GM18909 (cell line): ENCODE measurements at regions not wholly inside any gene's neighbourhood (a gene's known extent, or its start where the extent isn't known, plus 50 kb on each side); places are given as distances from the start of the nearest gene placed in this dataset.
"Not testable (repeated sequence)": the region's sequence is repeated elsewhere in the genome, so short reads cannot be mapped to it uniquely, and the experiment has no call there.

Source experiments
- ATAC-seq: cut with Tn5 transposase; IDR thresholded peaks from one replicate; pipeline ENCODE4 v1.9.1; 2021; ENCODE audit warnings: mild to moderate bottlenecking; ENCODE audit not compliant: unreplicated experiment, poor library complexity

- ATAC-seq, result not testable (repeated sequence)
Measured at GRCh38 chr15:20022349-20022748, 519.3 kb downstream of the GOLGA6L6 start.

DNA sequence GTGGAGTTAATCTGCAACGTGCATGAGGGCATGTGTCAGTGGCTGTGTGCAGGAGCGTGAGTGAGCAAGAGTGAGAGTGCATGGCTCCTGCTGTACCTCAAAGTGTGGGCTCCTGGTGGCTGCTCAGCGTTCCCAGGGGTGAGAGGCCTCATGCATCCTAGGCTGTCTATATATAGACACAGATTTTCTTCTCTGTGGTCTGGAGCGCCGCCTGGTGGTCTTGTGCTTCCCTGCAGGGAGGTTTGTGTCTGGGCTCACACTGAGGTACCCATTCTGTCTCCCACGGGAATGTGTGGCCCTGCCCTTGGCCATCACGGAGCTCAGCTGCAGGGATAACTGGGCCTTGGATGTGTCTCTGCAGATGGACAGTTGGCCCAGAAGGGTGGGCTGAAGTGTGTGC lies 520.2 kb downstream of the GOLGA6L6 start:
- not testable (repeated sequence) for ATAC-seq

DNA sequence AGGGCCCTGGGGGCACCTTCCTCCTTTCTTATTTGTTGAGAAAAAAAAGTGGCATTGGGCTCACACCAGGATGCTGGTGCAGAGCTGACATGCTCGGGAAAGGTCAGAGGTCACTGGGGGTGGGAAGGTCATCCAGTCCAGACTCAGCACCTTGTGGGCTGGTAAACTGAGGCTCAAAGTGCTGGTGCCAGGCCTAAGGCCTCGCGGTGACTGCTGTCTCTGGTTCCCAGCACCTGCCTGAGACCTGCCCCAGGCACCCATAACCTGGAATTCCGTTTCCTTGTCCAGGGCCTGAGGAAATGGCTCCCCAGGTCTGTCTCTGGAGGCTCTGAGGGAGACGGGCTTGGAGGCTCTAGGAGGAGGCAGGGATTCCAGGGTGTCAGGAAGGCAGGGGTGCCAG lies 521.0 kb downstream of the GOLGA6L6 start:
- ATAC-seq, result not testable (repeated sequence)

DNA sequence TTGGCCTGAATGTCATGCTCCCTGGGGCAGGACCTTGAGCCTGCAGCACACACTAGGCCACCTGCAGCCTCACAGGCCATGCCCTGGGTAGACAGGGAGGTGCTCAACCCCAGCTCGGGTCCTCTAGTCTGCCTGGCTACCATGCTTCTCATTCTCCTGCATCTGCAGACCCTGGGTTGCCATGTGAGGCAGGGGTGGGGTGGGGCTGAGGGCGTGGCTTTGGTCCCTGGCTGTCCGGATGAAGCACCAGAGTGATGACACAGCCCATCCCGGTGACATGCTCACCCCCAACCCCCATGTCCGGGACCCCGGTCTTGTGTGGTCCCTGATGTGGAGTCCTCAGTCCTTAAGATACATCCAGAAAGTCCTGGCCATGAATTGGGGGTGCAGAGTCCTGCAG lies 521.8 kb downstream of the GOLGA6L6 start:
- not testable (repeated sequence) for ATAC-seq

- not testable (repeated sequence) for ATAC-seq
Measured at GRCh38 chr15:20017581-20017980, 524.0 kb downstream of the GOLGA6L6 start.

DNA sequence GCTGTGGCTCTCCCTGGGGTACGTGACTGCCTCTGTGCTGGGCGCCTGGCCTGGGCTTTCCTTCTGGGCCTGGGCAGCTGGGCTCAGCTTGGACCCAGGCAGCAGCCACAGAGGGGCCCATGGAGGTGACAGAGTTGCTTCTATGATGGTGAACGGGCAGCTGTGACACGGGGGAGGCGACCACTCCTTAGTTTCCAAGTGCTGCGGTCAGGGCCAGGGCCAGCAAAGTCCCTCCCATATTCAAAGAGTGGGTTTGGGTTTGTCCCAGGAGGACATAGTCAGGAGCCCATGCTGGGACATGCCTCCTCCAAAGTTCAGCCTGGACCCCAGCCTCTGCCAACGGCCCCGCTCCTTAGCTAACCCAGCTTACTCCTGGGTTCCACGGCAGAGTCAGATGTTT lies 524.7 kb downstream of the GOLGA6L6 start:
- ATAC-seq, result not testable (repeated sequence)

- ATAC-seq, result not testable (repeated sequence)
Measured at GRCh38 chr15:20012837-20013236, 528.8 kb downstream of the GOLGA6L6 start.

DNA sequence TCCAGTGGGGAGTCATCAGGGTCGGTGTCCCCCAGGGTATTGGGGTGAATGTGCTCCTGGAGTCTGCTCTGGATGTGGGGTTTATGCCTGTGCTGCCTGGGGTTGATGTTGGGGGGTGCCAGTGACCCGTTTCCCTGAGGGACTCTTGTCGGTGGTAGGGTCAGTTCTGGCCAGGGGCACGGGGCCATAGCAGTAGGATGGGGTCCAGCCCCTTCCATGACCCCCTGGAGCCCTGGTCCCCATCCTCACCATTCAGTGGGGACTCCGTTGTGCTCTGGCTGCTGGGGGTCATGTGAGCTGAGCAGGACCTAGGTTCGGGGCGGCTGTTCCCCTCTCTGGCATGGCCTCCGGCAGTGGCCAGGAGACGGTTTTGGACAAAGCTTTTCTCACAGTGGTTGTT lies 530.8 kb downstream of the GOLGA6L6 start:
- not testable (repeated sequence) for ATAC-seq

- not testable (repeated sequence) for ATAC-seq
Measured at GRCh38 chr15:20009619-20010018, 532.0 kb downstream of the GOLGA6L6 start.

- not testable (repeated sequence) for ATAC-seq
Measured at GRCh38 chr15:20007338-20007737, 534.3 kb downstream of the GOLGA6L6 start.

- not testable (repeated sequence) for ATAC-seq
Measured at GRCh38 chr15:20003471-20003870, 538.1 kb downstream of the GOLGA6L6 start.

GRCh38 chr15:20002560-20002959 lies 539.0 kb downstream of the GOLGA6L6 start:
- not testable (repeated sequence) for ATAC-seq

DNA sequence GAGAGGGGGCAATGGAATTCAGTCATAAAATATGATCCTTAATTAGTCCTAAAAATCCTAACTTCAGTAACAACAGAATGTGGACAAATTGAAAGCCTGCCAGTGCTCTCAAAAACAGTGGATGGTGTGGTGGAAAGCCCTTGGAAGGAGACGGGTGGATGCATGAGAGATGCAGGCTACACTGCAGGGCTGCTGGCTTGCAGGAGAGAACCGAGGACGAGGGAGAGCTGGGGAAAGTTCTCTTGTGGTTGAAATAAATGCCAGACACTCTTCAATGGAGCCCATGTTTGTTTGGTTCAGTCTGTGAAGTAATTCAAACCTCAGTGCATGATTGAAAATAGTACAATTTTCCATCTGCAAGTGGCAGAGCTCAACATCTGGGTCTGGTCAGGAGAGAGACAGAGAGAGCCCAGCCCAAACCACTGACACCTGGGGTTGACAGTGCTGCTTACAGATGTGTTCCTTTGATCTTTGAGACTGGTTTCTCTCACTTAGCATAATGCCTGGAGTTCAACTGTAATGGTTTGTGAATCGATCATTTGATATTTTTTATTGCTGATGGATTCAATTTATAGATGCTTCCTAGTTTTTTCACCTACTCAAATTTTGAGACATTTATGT lies 544.9 kb downstream of the GOLGA6L6 start:
- not testable (repeated sequence) for ATAC-seq

DNA sequence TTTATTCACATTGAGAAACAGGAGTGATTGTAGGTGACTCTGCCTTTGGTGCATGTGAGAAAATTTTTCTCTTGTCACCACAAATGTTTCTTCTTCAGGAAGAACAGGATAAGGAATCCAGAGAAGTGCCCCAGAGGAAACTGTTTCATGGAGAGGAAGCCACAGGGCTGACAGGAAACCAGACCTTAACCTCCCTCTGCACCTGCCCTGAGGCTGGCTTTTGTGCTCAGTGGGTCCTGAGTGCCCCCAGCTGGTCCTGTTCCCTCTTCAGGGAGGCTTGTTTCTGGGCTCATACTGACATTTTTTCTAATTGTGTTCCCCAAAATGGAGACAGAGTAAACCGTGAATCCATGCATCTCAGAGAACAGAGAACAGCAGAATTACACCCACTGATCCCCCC lies 546.3 kb downstream of the GOLGA6L6 start:
- ATAC-seq, result not testable (repeated sequence)

- ATAC-seq, result no peak
Measured at GRCh38 chr15:19992428-19992827, 549.2 kb downstream of the GOLGA6L6 start.

DNA sequence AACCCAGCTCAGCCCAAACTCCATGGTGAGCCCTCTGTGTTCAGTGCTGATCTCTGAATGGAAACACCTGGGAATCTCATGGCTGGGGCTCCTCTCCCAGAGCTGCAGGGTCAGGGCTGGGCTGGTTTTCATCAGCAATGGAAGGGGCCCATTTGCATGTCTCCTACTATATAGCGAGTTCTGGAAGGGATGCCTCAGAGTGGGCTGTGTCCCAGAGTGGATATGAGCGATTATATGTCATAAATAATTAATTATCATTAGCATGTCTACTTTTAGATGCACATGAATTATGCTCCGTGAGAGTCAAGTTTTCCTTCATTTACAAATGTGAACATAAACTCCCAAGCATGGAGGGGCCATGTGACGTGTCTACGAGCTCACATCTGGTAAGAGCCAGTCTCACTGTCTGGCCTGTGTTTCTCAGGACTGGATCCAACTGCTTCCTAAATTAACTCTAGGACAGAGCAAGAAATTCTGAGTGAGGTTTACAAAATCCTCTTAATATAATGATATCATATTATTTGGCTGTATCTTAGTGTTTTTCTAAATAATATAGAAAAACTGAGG lies 553.4 kb downstream of the GOLGA6L6 start:
- ATAC-seq, result no peak

DNA sequence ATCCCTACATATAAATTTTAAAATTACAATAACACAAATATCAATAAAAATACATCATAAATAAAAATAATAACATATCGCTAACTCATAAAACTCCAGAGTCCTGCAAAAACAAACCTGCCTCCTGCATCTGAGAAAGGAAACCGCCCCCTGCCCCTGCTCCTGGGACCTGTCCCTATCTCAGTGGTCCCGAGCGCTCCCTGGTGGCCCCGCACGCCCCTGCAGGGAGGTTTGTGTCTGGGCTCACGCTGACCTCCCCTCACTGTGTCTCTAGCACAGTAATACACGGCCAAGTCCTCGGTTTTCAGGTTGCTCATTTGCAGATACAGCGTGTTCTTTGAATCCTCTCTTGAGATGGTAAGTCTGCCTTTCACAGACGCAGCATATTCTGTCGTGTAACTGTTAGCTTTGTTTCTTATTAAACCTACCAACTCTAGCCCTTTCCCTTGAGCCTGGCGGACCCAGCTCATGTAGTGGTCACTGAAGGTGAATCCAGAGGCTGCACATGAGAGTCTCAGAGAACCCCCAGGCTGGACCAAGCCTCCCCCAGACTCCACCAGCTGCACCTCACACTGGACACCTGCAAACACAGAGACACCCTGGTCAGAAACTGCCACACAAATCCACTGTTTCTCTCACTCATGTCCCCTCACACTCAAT lies 554.1 kb downstream of the GOLGA6L6 start:
- ATAC-seq, result no peak

DNA sequence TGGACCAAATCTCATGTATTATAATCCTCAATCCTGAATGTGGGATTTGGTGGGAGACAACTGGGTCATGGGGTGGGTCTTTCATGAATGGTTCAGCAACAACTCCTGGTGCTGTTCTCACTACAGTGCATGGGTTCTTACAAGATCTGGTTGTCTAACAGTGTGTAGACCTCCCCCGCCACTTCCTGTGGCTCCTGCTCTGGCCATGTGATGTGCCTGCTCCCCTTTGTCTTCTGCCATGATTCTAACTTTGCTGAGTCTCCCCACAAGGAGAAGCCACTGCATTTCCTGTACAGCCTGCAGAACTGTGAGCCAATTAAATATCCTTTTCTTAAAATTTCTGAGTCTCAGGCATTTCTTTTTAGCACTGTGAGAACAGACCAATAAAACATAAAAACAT lies 557.5 kb downstream of the GOLGA6L6 start:
- no peak for ATAC-seq

DNA sequence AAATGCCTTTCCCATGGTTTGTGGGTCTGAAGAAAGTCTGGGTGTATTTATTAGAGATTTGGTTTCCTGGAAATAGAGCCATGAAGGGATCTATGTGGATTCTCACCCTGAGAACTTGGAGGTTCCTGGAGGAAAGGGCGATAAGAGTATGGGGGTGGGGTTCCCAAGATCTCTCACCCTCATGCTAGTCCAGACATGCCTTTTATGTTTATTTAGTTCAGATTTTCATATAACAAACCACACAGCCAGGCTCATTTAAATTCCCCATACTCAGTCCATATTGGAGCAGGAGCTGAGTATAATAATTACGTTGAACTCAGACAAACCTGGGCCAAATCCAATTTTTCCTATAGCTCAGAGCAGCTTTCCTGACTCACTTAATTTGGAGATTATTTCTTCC lies 566.6 kb downstream of the GOLGA6L6 start:
- no peak for ATAC-seq

DNA sequence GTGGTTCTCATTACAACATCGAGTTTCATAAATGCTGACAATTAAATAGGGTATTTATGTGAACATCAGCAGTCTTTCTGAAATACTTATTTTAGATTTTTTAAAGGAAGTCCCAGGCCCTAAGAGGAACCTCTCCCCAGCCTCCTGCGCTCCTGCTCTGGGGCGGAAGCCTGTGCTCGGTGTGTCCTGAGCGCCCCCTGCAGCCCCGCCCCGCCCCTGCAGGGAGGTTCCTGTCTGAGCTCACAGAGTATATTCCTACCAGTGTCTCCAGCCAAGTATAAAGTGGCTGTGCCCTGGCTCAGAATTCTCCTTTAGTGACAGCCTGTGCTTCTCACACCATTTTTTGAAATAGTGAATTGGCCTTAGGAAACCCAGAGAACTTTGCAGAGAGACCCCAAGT lies 567.9 kb downstream of the GOLGA6L6 start:
- ATAC-seq, result no peak

- ATAC-seq, result not testable (repeated sequence)
Measured at GRCh38 chr15:19972582-19972981, 569.0 kb downstream of the GOLGA6L6 start.

- ATAC-seq, result not testable (repeated sequence)
Measured at GRCh38 chr15:19965574-19965973, 576.0 kb downstream of the GOLGA6L6 start.
